A172 (cell line): ENCODE measurements at regions not wholly inside any gene's neighbourhood (a gene's known extent, or its start where the extent isn't known, plus 50 kb on each side); places are given as distances from the start of the nearest gene placed in this dataset.
"Not testable (repeated sequence)": the region's sequence is repeated elsewhere in the genome, so short reads cannot be mapped to it uniquely, and the experiment has no call there.

ENCODE experiments used
- DNase-seq: peaks from one replicate; pipeline ENCODE4 v3.0.0-alpha.2; 2015; ENCODE audit warnings: low spot score

GRCh38 chr3:190989218-190989617 lies 126.7 kb upstream of the GMNC start:
- DNase-seq = no peak

DNA sequence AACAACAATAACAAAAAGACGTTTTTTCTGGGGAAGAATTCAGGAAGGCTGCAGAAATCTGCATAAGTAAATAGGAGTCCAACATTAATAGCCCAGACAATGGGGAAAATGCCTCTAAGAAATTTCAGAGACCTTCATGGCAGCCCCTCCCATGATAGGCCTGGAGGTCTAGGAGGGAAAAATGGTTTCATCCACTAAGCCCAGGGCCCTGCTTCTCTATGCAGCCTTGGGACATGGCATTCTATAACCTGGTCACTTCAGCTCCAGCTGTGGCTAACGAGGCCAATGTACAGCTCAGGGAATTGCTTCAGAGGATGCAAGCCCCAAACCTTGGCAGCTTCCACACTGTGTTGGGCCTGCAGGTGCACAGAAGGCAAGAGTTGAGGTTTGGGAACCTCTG lies 125.6 kb upstream of the GMNC start:
- DNase-seq = no peak

GRCh38 chr3:190984502-190985244 lies 122.2 kb upstream of the GMNC start:
- no peak for DNase-seq

- no peak for DNase-seq
These were observed 121.4 kb upstream of the GMNC start for GRCh38 chr3:190983875-190984274.

- DNase-seq = no peak
These were observed 111.3 kb upstream of the GMNC start for GRCh38 chr3:190973771-190974170.

GRCh38 chr3:190972840-190973270 lies 110.4 kb upstream of the GMNC start:
- DNase-seq = peak; percentile 11

- DNase-seq = no peak
These were observed 109.7 kb upstream of the GMNC start for GRCh38 chr3:190972196-190972595.

DNA sequence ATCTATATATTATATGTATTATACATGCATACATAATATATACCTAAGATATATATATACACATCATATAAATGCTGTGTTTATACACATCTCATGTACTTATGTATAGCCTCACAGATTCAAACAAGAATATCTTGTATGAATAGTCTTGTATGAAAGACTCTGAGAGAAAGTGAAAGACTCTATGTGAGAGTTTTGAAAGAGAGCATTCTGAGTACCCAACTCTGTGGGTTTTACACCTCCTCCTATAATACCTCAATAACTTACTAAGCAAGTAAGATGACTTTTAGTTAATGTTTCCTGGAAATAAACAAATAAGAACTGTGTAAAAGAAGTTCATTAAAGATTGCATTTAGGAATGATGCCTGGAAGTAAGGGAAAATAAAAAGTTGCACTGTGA lies 108.1 kb upstream of the GMNC start:
- DNase-seq = no peak

- DNase-seq = no peak
These were observed 106.1 kb upstream of the GMNC start for GRCh38 chr3:190968616-190969015.

GRCh38 chr3:190964931-190965330 lies 102.4 kb upstream of the GMNC start:
- DNase-seq = not testable (repeated sequence)

DNA sequence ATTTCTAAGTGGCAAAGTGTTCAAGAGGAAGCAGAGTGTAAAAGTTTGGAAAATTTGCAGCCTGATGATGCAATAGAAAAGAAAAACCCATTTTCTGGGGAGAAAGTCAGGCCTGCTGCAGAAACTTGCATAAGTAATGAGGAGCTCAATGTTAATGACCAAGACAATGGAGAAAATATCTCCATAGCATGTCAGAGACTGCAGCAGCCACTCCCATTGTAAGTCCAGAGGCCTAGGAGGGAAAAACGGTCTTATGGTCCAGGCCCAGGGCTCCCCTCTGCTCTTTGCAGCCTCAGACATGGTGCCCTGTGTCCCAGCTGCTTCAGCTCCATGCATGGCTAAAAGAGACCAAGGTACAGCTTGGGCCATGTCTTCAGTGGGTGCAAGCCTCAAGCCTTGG lies 96.6 kb upstream of the GMNC start:
- DNase-seq = no peak

GRCh38 chr3:190941694-190942260 lies 79.3 kb upstream of the GMNC start:
- DNase-seq = no peak

- peak; percentile 9 for DNase-seq
These were observed 72.1 kb upstream of the GMNC start for GRCh38 chr3:190934616-190935015.

- DNase-seq = no peak
These were observed 64.1 kb upstream of the GMNC start for GRCh38 chr3:190926619-190927018.

- DNase-seq = no peak
These were observed 50.2 kb upstream of the GMNC start for GRCh38 chr3:190912736-190913135.
